Left renal pelvis (tissue), 4 donors: ENCODE measurements at regions not wholly inside any gene's neighbourhood (a gene's known extent, or its start where the extent isn't known, plus 50 kb on each side); places are given as distances from the start of the nearest gene placed in this dataset.
A peak's percentile ranks its signal among the peaks of the same experiment; 100 is the strongest.

Experiments used
- DNase-seq, 4 donors: peaks; one replicate each; pipeline ENCODE4 v3.0.0-alpha.2; 2013; ENCODE audit warnings: low read depth in 4 of 4, low spot score in 3 of 4

GRCh38 chr2:111219285-111219684 lies 98.6 kb downstream of the BCL2L11 start:
- DNase-seq = no peak

GRCh38 chr2:111219734-111220505 lies 99.2 kb downstream of the BCL2L11 start:
- DNase-seq = no peak

GRCh38 chr2:111220962-111221361 lies 100.2 kb downstream of the BCL2L11 start:
- no peak for DNase-seq

DNA sequence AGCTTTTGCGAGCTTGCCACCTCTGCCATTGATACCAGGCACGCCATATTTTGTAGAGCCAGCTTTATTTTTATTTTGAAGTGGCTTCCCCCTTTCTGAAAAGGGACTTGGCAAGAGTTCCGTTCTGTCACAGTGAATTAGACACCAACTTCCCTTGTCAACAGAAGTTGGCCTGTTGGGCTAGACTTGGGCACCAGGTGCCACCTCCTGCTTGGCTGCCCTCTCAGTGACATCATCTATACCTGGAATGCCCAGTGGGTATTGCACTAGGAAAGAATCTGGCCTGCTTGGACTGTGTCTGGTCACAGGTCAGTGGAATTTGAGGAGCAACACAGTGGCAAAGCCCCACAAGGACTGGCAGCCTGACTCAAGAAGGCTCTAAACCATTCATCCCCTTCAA lies 101.0 kb downstream of the BCL2L11 start:
- DNase-seq = no peak

DNA sequence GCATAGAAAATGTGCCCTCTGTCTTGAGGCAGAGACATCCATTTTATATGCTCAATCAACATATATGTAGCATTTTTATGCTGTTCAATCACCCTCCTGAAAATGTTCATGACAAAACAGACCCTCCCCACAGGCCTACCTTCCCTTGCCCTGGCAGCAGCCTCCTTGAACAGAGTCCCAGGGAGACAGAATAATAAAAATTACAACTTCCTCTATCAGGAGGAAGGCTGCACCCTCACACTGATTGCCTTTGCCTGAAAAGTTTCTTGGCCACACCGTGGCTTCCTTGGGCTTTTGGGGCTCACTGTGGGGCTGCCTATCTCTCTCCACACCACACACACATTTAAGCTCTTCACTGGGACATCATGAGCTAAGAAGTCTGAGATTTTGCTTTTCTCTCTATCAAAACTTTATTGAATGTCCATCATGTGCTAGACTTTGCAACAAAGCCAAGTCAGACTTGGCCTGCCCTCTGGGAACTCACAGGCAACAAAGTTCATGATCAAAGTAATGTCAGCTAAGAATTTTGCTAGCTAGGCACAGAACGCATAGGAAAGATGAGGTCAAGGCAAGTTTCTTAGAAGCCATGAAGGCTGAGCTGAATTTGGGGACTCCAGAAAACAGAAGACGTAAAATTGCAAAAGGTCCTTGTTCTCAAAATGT lies 101.6 kb downstream of the BCL2L11 start:
- DNase-seq = no peak

DNA sequence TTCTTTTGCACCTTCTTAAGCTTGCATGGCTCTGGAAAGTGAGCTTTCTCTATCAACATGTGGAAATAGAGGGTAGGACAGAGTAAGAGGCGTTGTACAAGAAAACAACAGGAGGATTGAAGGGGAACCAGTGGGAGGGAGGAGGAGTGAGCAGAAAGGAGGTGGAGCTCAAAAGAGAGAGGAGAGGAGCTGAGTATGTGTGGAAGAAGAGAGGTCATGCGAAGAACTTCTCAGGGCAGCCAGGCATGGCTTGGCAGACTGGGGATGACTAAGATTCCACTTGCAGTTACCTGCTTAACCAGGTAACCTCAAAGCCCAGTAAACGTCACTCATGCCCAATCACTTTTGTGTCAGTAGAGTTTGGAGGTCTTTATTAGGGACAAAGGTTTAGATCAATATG lies 105.1 kb downstream of the BCL2L11 start:
- no peak for DNase-seq

- no peak for DNase-seq
These were observed 106.4 kb downstream of the BCL2L11 start for GRCh38 chr2:111226876-111227700.

- DNase-seq = no peak
These were observed 107.0 kb downstream of the BCL2L11 start for GRCh38 chr2:111227716-111228141.

DNA sequence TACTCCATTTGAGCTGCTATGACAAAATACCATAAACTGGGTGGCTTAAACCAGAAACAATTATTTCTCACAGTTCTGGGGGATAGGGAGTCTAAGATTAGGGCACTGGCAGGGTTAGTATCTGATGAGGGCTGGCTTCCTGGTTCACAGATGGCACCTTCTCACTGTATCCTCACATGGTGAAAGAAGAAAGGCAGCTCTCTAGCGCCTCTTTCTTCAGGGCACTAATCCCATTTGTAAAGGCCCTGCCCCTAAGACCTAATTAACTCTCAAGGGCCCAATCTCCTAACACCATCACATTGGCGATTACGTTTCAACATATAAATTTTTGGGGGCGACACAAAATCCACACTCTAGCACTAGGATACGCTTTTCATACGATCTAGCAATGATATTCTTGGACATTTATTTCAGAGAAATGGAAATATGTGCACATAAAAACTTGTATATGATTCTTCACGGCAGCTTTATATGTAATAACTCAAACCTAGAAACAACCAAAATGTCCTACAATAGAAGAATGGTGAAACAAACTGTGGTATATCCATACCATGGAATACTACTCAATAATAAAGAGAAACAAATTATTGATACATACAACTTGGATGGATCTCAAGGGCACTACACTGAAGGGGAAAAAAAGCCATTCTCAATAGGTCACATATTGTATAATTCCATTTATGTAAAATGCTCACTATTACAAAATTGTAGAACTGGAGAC lies 111.0 kb downstream of the BCL2L11 start:
- no peak for DNase-seq

DNA sequence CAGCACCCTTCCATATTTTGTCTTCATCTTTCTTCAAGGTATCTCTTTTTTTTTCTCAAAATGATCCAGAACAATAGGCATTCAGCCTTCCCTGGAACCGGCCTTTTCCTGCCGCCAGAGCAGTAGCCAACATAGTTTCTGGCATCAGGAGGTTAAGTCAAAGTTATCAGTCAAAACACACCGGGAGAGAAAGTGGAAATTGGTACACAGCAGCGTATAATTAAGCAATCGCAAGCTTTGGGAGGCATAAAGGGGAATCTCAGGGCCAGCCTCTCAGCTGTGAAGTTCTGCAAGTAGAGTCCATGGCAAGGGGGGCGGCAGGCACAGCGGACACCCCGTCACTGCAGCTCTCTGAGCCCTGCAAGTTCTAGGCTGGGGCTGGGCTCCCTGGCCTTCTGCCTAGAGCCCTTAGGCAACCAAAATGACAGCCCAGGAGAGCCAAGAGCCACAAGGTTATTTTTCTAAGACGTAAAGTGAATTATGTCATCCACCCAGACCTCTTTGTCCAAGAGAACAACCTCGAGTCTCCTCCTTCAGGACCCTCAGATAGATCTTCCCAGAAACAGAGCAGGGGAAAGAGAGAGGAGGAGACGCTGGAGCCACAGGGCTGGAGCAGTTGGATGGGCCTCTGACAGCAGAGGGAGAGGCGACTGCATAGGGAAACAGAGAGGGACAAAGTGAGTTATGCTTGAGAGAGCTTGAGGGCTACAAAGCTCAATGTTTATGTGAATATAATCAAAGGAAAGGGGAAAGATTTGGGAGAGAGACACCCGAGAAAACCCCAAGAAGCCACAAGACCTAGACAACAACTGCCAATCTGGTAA lies 114.7 kb downstream of the BCL2L11 start:
- no peak for DNase-seq

GRCh38 chr2:111236025-111236424 lies 115.3 kb downstream of the BCL2L11 start:
- peak in 1 of 4 donors; percentile 14 for DNase-seq

DNA sequence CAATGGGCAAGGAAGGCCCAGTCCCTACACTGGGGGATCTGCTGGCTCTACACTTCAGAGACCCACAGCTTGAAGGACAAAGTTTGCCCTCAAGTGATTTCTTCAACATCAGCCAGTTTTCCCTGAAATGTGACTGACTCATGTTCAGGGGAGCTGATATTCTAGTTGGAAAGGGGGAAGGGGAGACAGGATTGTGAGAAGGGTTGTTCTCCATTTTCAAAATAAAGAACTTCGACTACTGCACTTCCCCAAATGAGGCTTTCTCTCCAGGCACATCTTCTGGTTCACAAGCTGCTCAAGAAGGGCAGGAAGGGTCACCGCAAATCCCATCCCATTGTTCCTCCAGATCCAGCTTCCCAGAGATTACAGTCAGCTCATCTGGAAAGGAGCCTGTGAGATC lies 117.6 kb downstream of the BCL2L11 start:
- no peak for DNase-seq

DNA sequence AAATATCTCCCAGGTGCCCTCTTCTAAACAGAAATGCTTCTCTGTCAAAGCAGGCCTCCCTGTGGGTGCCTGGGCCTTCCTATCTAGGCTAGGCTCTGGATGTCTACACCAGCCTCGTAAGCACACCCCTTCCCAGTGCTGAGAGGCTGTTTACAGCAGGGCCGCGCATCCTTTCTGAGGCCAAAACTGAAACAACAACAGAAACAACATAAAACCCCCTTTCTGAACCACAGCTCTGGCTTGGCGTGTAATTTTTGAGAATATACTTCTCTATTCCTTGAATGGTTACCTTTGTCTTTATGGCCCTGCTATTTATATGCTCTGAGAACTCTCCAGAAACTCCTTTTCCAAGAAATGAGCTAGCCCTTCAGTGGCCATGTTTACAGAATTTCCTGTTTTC lies 118.4 kb downstream of the BCL2L11 start:
- no peak for DNase-seq

DNA sequence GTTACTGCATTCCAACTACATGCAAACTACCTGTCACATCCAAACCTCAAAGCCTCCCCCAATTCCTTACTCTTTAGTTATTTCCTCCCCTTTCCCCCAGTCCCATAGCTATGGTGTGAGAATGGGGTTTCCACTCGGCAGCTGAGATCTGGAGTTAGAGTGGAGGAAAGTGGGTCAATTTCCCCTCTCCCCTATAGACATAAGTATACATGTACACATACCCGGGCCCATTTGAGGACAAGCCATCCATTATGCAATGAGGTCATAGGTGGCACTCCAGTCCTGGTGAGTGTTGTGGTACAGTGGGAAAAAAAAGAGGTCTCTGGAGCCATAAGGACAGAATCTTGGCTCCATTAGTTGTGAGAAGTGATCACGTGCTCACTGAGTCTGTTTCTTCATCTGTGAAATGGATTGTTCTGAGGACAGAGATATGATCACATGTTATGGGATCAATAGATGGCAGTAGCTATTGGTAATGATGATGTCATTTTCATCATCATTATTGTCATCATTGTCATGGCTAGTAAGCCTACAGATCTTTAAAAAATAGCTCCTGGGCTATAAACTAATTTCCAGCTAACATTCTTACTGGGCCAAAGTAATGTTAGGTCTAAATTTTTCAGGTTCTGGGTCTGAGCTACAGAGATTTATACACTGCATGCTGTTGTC lies 119.0 kb downstream of the BCL2L11 start:
- DNase-seq = no peak

GRCh38 chr2:111243295-111243694 lies 122.6 kb downstream of the BCL2L11 start:
- DNase-seq = no peak

DNA sequence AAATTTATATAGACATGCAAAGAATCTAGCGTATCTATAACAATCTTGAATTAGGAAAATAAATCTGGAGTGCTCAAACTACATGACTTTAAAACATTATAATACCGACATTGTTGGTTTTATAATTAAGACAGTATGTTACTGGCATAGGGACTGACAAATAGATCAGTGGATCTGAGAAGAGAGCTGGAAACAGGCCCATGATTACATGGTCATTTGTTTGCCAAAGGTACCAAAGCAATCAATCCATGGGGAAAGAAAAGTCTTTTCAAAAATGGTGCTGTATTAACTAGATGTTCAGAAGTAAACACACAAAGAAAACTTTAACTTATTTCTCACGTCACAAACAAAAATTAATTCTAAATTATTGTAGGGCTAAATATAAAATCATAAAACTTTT lies 124.2 kb downstream of the BCL2L11 start:
- no peak for DNase-seq

DNA sequence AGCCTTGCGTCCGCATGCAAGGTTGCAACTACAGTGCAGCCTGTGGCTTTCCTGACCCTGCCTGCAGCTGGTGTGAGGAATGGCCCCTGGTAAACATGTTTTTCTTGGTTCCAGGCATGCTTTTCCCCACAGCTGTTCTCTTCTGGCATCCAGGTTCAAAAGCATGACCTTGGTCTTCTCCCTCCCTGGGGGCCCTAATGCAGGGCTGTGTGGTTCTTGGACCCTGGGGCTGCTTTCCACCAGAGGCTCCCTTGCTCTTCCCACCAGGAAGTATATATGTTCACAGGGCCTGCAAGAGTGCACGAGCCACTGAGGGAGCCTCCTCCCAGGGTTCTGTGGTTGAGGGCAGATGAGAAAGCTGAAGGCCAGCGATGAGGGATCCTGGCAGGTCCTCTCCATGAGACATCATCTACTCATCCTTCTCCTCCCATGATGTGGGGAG lies 125.9 kb downstream of the BCL2L11 start:
- no peak for DNase-seq

DNA sequence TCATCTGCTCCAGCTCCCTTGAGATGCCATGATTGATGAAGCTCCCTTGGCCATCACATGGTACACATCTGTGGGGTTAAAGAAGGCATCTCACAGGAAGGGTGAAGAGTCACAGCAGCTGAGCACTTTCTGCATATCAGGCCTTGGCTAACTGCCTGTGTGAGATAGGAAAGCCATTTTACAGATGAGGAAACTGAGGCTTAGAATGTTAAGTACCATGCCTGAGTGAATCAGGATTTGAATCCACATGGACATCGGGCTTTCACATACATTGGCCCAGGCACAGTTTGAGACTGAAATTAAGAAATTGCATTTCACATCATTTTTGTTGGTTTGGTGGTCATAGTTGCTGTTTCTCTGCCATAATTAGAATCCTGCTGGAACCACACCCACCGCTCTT lies 126.8 kb downstream of the BCL2L11 start:
- DNase-seq = no peak

DNA sequence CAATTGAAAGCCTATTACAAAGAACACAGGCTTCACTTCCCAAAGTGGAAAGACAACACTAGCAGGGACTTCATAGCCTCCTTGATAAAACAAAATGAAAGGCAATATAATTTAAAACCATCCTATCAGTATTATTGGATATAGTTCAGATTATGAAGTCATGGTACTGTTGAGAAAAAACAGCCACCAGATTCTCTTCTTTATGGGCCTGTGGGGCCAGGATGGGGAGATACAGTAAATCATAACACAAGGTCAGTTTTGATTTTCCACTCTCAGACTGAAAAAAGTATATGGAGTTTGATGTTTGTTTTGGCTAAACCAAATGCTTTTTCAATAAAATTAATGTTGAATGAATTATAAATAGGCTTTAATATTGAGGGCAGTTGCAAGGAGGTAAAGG lies 129.1 kb downstream of the BCL2L11 start:
- no peak for DNase-seq
